Fibroblast of pulmonary artery (primary cell): ENCODE measurements at regions not wholly inside any gene's neighbourhood (a gene's known extent, or its start where the extent isn't known, plus 50 kb on each side); places are given as distances from the start of the nearest gene placed in this dataset.

ENCODE experiments used
- DNase-seq: peaks from one replicate; pipeline ENCODE4 v3.0.0-alpha.2; 2010; ENCODE audit warnings: low read depth
- H3K4me3 ChIP-seq: replicated peaks from 2 replicates; pipeline ENCODE4 v1.5.1; 2011; ENCODE audit warnings: low read depth, mild to moderate bottlenecking, control low read depth, low read length, moderate library complexity
- TF ChIP-seq, protein P1 (sequence below): IDR thresholded peaks from 2 replicates; pipeline ENCODE4 v1.5.1; 2011; ENCODE audit warnings: mild to moderate bottlenecking, control low read depth, low read length, inconsistent platforms; ENCODE audit errors: missing control alignments

DNA sequence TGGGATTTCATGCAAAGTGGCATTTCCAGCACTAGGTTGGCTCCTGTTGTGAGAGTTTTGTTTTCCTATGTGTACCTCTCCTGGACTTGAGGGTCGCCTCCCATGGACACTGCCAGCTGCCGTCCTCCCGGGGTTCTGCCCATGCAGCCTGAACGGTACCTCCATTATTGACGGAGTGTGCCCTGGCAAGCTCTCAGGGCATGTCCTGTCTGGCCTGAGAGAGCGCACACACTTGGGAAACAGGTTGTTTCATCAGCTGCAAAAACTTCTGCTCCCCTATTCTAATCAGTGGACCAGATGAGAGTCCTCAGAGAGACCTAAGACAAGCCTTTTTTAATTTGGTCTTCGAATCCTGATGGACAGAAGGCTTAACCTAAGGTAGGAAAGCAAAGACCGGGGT lies 56.6 kb upstream of the HOPX start:
- TF ChIP-seq, protein P1, sequence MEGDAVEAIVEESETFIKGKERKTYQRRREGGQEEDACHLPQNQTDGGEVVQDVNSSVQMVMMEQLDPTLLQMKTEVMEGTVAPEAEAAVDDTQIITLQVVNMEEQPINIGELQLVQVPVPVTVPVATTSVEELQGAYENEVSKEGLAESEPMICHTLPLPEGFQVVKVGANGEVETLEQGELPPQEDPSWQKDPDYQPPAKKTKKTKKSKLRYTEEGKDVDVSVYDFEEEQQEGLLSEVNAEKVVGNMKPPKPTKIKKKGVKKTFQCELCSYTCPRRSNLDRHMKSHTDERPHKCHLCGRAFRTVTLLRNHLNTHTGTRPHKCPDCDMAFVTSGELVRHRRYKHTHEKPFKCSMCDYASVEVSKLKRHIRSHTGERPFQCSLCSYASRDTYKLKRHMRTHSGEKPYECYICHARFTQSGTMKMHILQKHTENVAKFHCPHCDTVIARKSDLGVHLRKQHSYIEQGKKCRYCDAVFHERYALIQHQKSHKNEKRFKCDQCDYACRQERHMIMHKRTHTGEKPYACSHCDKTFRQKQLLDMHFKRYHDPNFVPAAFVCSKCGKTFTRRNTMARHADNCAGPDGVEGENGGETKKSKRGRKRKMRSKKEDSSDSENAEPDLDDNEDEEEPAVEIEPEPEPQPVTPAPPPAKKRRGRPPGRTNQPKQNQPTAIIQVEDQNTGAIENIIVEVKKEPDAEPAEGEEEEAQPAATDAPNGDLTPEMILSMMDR = no peak
- no peak overlapping the region for H3K4me3 ChIP-seq
- DNase-seq = no peak

- TF ChIP-seq, protein P1 = no peak
- no peak for DNase-seq
- no peak overlapping the region for H3K4me3 ChIP-seq
Measured at GRCh38 chr4:56733352-56733751, 52.3 kb upstream of the HOPX start.

DNA sequence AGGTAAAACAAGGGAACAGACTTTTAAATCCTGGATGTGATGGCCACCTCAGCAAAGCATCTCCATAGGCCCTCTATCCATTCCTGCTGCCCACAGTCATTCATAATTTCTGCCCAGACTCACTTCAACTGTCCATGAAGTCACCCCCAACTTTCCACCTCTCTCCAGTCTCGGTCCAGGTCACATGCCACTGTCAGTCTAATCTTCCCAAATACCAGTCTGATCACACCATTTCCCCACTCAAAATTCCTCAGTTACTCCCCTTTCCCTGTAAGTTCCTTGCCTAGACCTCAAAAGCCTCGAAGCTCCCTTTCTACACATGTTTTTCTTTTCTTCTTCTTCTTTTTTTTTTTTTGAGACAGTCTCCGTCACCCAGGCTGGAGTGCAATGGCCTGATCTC lies 51.2 kb upstream of the HOPX start:
- TF ChIP-seq, protein P1 = no peak
- peak; percentile 10 for DNase-seq
- no peak overlapping the region for H3K4me3 ChIP-seq

DNA sequence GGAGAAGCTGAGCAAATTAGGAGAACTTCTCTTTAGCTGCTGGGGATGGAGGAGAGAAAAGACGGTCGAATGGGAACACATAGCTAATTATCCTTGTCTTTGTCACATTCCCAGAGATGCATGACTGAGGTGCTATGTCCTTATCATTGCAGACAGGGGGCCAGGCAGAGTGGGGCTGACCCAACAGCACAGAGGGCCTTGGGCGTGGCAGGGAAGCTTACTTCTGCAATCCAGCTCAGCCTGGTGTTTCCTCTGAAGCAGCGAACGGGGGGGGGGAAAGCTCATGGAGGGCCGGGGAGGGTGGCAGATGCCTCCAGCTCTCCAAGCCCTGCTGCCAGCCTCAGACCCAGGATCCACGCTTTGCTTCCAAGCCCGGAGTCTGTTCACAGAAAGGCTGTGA lies 50.8 kb upstream of the HOPX start:
- TF ChIP-seq, protein P1 = no peak
- DNase-seq = no peak
- H3K4me3 ChIP-seq = no peak overlapping the region
